GM19395 (cell line): ENCODE measurements at regions not wholly inside any gene's neighbourhood (a gene's known extent, or its start where the extent isn't known, plus 50 kb on each side); places are given as distances from the start of the nearest gene placed in this dataset.

ENCODE experiments used
- ATAC-seq: cut with Tn5 transposase; IDR thresholded peaks from one replicate; pipeline ENCODE4 v1.9.1; 2021; ENCODE audit warnings: mild to moderate bottlenecking, moderate library complexity; ENCODE audit not compliant: unreplicated experiment

DNA sequence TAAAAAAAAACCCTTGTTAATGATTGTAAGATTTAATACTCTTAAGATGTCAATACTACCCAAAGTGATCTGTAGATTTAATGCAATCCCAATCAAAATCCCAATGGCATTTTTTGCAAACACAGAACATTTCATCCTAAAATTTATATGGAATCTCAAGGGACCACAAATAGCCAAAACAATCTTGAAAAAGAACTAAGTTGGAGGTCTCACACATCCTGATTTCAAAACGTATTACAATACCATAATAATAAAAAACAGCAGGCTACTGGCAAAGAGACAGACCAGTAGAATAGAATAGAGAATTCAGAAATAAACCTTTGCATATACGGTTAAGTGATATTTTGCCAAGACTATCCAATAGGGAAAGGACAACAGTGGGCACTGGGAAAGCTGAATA is 331.9 kb upstream of the JARID2 start:
- no peak for ATAC-seq

DNA sequence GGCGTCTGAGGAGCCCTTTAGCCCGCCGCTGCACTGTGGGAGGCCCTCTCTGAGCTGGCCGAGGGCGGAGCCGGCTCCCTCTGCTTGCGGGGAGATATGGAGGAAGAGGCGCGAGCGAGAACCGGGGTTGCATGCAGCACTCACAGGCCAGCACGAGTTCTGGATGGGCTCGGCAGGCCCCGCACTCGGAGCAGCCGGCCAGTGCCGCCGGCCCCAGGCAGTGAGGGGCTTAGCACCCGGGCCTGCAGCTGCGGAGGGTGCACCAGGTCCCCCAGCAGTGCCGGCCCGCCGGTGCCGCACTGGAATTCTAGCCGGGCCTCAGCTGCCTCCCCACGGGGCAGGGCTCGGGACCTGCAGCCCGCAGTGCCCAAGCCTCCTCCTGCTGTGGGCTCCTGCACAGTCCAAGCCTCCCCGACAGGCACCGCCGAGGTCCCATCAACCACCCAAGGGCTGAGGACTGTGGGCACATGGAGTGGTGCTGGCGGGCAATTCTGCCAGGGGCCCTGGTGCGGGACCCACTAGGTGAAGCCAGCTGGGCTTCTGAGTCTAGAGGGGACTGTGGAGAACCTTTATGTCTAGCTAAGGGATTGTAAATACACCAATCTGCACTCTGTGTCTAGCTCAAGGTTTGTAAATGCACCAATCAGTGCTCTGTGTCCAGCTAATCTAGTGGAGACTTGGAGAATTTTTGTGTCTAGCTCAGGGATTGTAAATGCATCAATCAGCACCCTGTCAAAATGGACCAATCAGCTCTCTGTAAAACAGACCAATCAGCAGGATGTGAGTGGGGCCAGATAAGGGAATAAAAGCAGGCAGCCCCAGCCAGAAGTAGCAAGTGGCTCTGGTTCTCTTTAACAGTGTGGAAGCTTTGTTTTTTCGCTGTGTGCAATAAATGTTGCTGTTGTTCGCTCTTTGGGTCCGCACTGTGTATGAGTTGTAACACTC is 329.7 kb upstream of the JARID2 start:
- no peak for ATAC-seq

- ATAC-seq: no peak
Observed at GRCh38 chr6:14917109-14917910, 328.6 kb upstream of the JARID2 start.

DNA sequence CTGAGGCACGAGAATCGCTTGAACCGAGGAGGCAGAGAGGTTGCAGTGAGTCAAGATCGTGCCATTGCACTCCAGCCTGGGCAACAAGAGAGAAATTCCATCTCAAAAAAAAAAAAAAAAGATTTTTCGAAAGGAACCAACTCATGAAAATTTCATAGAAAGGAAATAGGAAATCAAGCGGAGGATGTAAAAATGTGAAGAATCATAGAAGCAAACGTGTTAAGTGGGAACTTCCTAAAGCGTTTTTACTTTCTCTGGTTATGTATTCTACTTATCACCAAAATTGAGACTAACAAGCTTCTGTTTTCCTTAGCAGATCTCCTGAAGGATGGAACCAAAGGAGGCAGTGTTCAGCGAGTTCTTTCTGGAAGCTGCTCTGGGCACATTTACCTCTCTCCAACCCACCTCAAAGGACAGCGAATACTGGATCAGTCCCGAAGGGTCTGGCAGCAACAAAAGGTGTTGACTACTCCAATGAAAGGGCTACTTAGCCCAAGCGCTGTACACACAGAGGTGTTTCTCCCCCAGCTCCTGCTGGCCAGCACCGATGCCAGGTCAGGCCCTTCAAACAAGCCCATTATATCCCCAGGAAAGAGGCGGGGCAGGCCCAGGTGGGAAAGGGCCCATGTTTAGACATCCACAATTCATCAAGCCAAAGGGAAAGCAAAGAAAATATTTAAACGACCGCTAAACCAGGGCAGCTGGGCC is 327.5 kb upstream of the JARID2 start:
- ATAC-seq: no peak

- ATAC-seq: no peak
Observed at GRCh38 chr6:14919038-14919670, 326.7 kb upstream of the JARID2 start.

GRCh38 chr6:14920276-14920675 is 325.6 kb upstream of the JARID2 start:
- ATAC-seq: no peak

GRCh38 chr6:14921170-14921569 is 324.7 kb upstream of the JARID2 start:
- ATAC-seq: no peak

DNA sequence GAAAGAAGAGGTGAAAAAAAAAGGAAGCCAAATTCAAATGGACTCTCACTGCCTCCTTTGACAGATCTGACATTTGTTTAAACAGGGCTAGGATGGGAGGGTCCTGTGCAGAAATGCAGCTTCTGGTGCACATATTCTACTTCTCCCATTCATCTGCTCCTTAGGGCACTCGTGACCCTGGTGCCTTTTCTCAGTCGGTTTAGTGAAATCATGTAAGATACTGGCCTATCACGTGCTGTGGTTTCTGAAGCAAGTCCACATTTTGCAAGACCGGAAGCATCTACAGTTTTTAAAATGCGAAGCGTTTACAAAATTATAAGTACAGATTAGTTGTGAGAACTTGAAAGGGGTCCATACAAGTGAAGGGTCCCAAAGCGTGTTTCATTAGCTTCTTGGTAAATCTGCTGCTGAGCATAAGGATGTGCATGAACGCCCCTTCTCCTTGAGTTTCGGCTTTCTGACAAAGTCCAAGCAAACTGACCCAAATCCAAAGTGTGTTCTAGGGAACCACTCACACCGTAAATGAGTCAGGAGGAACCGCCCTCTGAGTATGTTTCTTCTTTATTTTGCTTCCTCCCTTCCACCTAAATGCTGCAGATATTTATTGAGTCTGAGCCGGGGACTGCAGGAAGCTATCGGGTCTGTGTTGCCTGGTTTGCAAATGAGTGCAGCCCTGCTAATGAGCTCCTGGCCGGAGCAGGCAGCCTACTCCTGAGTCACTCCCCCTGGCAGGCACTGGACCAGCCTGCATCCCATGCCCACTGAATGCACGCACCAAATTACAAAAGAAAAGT is 323.8 kb upstream of the JARID2 start:
- no peak for ATAC-seq

DNA sequence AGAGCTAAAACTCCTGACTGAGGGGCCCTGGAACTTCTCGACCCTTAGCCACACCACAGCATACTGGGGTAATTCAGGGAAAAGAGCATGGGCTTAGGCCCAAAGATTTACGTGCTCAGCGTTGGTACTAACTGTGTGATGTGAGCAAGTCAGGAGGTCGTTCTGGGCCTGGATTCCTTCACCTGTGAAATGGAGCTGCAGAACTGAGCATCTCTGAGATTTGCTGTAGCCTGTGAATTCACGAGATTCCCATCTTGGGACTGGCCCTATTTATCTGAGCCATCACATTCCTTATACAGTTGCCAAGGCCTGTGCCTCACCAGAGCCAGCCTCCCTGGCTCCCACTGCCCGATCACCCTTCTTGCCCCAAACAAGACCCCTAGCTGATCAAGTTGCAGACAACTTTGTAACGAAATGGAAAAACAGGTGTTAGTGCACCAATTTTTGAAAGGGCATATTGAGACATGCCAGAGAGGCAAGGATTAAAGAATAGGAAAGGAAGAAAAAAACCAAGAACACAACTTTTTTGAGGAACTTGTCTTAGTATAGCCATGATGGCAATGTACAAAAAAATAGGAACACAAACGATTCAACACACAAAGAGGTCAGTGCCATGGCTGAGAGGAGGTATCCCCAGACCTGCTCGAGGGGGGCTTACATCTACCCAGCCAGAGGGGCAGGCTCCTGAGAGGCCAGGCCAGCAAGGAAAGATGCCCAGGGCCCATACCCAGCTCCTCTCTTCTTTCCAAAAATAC is 323.0 kb upstream of the JARID2 start:
- no peak for ATAC-seq

DNA sequence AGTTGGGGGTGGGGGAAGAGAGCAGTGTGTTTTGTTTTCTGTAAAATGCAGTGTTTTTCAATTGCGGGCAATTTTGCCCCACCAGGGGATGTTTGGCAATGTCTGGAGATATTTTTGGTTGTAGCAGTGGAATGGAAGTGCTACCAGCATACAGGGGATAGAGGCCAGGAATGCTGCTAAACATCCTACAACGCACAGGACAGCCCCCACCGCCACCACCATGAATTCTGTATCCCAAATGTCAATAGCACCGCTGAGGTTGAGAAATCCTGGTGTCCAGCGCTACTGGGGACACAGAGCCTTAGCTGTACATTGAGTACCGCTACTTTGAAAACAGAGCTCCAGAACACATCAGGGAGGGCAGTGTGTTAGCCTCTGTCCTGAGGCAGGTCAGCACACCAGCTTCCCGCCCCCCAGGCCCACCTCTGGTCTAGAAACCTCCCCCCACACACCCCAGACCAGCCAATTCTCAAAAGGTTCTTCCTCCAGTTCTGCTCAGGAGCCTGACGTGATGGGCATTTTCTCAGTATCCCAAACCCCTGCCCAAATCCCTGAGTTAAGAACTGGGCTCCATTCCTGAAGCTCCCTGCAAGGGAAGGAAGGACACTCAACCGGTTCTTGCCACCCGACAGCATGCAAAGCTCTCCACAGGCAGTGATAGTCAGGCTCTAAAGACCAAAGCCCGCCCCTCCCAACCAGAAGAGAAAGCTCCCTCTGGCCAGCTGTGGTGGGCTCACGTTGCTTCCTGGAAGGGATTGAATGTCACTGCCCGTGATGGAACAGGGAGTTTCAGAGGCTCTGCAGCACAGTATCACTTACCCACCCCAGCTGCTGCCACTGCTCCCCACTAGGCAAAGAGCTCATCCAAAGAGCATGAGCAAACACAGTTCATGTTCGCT is 321.5 kb upstream of the JARID2 start:
- ATAC-seq: no peak

DNA sequence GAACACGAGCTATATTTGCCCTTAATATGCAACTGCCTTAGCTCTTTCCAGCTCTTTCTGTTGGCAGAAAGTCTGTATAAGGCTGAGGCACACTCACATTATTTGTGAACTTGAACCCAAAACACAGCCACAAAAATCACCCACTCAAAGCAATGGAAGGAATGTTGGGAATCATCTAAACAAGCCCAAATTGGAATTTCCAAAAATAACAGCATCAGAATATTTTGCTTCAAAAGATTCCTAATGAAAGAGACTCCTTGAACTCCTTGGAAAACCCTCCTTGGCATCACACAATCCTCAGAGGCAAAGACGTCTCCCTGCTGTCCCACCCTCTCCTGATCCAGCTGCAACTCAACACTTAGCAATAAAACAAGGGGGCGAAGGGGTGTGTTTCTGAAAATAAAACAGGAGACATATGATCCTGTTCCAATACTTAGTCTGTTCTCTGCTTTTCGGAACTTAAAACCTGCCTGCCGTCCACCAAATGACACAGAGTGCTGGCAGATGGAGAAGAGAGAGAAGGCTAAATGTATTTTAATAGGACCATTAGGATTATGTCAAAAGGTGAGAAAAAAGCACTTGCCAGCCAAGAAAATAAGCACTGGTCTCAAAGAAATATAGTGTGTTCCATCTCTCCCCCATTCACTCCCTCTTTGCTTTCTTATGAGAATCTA is 320.7 kb upstream of the JARID2 start:
- no peak for ATAC-seq

- ATAC-seq: no peak
Observed at GRCh38 chr6:14925699-14926026, 320.2 kb upstream of the JARID2 start.

DNA sequence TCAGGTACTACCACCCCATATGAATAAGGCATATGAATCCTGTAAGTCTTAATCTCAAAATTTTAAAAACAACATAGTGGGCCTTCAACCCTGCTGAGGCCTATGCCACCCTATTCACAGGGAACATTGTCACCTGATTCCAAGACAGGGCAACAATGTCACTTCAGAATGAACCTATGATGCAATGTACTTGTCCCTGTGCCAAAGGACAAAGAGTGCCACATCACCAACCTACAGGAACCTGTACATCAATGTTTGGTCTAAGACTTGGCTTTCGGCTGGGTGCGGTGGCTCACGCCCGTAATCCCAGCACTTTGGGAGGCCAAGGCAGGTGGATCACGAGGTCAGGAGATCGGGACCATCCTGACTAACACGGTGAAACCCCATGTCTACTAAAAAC is 318.5 kb upstream of the JARID2 start:
- no peak for ATAC-seq

DNA sequence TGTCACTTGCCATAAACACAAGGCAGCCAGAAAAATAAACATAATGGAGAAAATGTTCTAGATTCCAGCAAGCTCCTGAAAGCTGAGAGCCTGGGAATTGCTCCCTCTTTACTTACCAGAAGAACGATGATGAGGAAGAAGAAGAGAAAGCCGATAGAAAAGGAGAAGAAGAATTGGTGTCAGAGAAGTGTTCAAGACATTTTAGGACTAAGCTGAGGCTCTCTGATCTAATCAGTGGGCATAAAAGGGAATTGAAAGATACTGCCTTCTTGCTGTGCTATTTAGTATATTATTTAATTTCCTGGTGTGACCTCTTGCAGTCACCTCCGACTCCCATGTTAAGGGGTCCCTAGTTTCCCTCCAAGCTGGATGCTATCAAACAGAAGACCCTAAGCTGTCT is 316.6 kb upstream of the JARID2 start:
- ATAC-seq: no peak

- no peak for ATAC-seq
Observed at GRCh38 chr6:14930366-14930989, 315.4 kb upstream of the JARID2 start.

DNA sequence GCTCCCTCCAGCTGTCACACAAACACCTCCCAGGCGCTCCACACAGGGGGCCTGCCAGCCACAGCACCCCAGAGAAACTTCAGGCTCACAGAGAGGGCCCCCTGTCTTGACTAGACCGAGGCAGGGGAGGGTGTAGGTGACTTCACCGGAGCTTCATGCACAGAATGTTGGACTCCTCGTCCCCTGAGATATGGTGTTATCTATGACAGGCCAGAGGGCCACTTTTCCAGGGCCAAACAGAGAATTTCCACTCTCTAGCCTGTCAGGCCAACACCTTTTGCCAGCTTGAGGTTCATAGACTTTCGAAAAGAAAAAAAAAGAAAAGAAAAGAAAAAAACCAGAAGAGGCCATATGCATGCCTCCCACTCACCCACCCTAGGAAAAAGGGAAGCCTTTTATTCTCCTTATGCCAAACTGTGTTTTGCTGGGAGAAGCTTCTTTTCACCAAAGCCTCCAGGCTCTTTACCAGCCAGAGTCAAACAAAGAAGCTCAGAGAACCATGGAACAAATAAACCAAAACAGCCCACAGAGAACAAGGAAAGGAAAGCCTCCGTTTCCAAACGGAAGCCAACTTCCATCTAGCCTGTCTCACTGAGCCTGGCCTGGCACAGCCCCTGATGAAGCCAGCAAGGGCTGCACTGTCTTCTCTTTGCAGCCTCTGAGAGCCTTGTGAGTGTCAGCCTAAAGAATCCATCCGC is 313.2 kb upstream of the JARID2 start:
- ATAC-seq: no peak

- no peak for ATAC-seq
Observed at GRCh38 chr6:14933183-14933544, 312.7 kb upstream of the JARID2 start.
